DOHH2 (cell line): ENCODE measurements at regions not wholly inside any gene's neighbourhood (a gene's known extent, or its start where the extent isn't known, plus 50 kb on each side); places are given as distances from the start of the nearest gene placed in this dataset.

ENCODE experiments used
- CTCF ChIP-seq: fragments of 200-600 bp; sonication (generic); IDR thresholded peaks from one replicate; pipeline ENCODE4 v1.5.1; 2014; ENCODE audit warnings: antibody characterized with exemption, mild to moderate bottlenecking, low read depth, low read length; ENCODE audit not compliant: poor library complexity, severe bottlenecking
- EZH2phosphoT487 ChIP-seq: fragments of 200-600 bp; sonication (generic); IDR thresholded peaks from 2 replicates; pipeline ENCODE4 v1.6.1; 2017; ENCODE audit warnings: borderline replicate concordance, mild to moderate bottlenecking, antibody characterized with exemption, low read length, moderate library complexity, mixed read lengths

- TF ChIP-seq CTCF (no peak), EZH2phosphoT487 (no peak)
These were observed 1102.8 kb downstream of the BCL11B start for GRCh38 chr14:98169170-98169587.
